Spinal cord (tissue), 9 donors: ENCODE measurements at regions not wholly inside any gene's neighbourhood (a gene's known extent, or its start where the extent isn't known, plus 50 kb on each side); places are given as distances from the start of the nearest gene placed in this dataset.
A peak's percentile ranks its signal among the peaks of the same experiment; 100 is the strongest.

Experiments
- DNase-seq, 6 donors: peaks; one replicate each; pipeline versions ENCODE4 v3.0.0 to v3.0.0-alpha.2; 2013 to 2015; ENCODE audit warnings: low spot score in 6 of 6, low read depth in 4 of 6
- H3K27ac ChIP-seq: one replicate; pipeline ENCODE4 v1.5.1; 2013; ENCODE audit warnings: low read depth, low read length, control low read depth
- H3K27me3 ChIP-seq: one replicate; pipeline ENCODE4 v1.6.1; 2013; ENCODE audit warnings: low read length; ENCODE audit not compliant: control insufficient read depth, insufficient read depth
- H3K36me3 ChIP-seq: one replicate; pipeline ENCODE4 v1.6.1; 2013; ENCODE audit warnings: low read length; ENCODE audit not compliant: control insufficient read depth, insufficient read depth
- H3K4me1 ChIP-seq: one replicate; pipeline ENCODE4 v1.6.1; 2013; ENCODE audit warnings: low read length; ENCODE audit not compliant: control insufficient read depth, insufficient read depth
- H3K4me3 ChIP-seq: one replicate; pipeline ENCODE4 v1.5.1; 2013; ENCODE audit warnings: low read depth, low read length, control low read depth
- H3K9me3 ChIP-seq: one replicate; pipeline ENCODE4 v1.6.1; 2013; ENCODE audit warnings: low read length; ENCODE audit not compliant: control insufficient read depth, insufficient read depth
- WGBS: methylation state at CpG from one replicate; pipeline ENCODE4 v1.1.5; 2013; ENCODE audit warnings: missing lambda C conversion rate; ENCODE audit not compliant: insufficient coverage; 5-methylcytosine and 5-hydroxymethylcytosine counted together
- donor health status: healthy.

- Histone ChIP-seq H3K27me3 (no peaks in the 10 kb centered on the region), H3K27ac (no peak overlapping the region), H3K4me3 (no peak overlapping the region), H3K36me3 (no peaks in the 10 kb centered on the region), H3K9me3 (no peaks in the 10 kb centered on the region), H3K4me1 (peaks cover 10% of the 10 kb centered on the region)
- WGBS: no CpG with 5 or more reads among the region's 2 CpGs
- peak in 1 of 6 donors; percentile 79 for DNase-seq
Observed at GRCh38 chr9:85260275-85260845, 481.4 kb downstream of the AGTPBP1 start.

GRCh38 chr9:85258823-85259370 lies 482.9 kb downstream of the AGTPBP1 start:
- 27% methylated on average over 8 of the region's 10 CpGs for WGBS
- no peak overlapping the region for H3K4me3 ChIP-seq
- no peaks in the 10 kb centered on the region for H3K9me3 ChIP-seq
- no peaks in the 10 kb centered on the region for H3K27me3 ChIP-seq
- DNase-seq: peak in 5 of 6 donors; percentile 64 to 96 (median 72)
- H3K4me1 ChIP-seq: peaks cover 10% of the 10 kb centered on the region
- no peaks in the 10 kb centered on the region for H3K36me3 ChIP-seq
- H3K27ac ChIP-seq: no peak overlapping the region

- 94% methylated on average over 5 of the region's 7 CpGs for WGBS
- no peak overlapping the region for H3K4me3 ChIP-seq
- H3K27ac ChIP-seq: no peak overlapping the region
- no peaks in the 10 kb centered on the region for H3K27me3 ChIP-seq
- H3K4me1 ChIP-seq: peaks cover 10% of the 10 kb centered on the region
- H3K36me3 ChIP-seq: no peaks in the 10 kb centered on the region
- no peak for DNase-seq
- H3K9me3 ChIP-seq: no peaks in the 10 kb centered on the region
Observed at GRCh38 chr9:85258236-85258635, 483.5 kb downstream of the AGTPBP1 start.

DNA sequence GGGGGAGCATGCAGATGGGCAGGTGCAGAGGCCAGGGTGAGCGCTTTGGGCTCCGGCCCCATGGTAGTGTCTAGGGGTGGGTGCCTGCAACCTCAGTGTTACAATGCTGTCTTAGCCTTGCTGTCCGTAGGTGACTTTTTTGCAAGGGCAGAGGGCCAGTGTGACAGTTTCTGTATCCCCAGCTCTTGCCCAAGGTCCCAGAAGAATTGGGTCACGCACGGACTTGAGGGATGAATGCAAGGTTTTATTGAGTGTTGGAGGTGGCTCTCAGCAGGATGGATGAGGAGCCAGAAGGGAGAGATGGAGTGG lies 492.5 kb downstream of the AGTPBP1 start:
- Histone ChIP-seq H3K4me1 (peaks cover 3% of the 10 kb centered on the region), H3K27me3 (no peaks in the 10 kb centered on the region), H3K36me3 (no peaks in the 10 kb centered on the region), H3K27ac (peak overlapping the region; percentile 64), H3K4me3 (no peak overlapping the region), H3K9me3 (no peaks in the 10 kb centered on the region)
- DNase-seq: no peak
- 89% methylated on average over 5 of the region's 5 CpGs for WGBS

- peak overlapping the region; percentile 64 for H3K27ac ChIP-seq
- H3K27me3 ChIP-seq: no peaks in the 10 kb centered on the region
- no peaks in the 10 kb centered on the region for H3K36me3 ChIP-seq
- H3K4me3 ChIP-seq: no peak overlapping the region
- H3K4me1 ChIP-seq: peaks cover 3% of the 10 kb centered on the region
- DNase-seq: no peak
- 85% methylated on average over 1 of the region's 2 CpGs for WGBS
- no peaks in the 10 kb centered on the region for H3K9me3 ChIP-seq
Observed at GRCh38 chr9:85248514-85249312, 493.0 kb downstream of the AGTPBP1 start.

DNA sequence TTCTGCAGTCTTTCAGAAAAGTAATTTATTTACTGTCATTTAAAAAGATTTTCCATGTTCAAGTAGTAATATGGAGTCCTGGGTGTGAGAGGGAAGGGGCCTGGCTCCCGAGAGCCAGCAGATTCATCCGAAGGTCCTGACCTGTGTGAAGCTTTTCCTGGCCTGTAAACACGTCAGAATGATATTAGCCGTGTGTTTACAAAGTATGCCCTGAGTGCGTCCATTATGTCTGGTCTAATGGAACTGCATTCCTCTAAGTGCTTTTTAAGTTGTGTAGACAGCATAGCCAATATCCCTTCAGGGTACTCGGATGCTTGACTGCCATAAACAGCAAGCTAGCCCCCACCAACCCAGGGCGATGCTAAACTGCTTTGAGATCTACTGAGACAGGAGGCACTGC lies 495.2 kb downstream of the AGTPBP1 start:
- Histone ChIP-seq H3K4me3 (no peak overlapping the region), H3K27ac (no peak overlapping the region), H3K9me3 (no peaks in the 10 kb centered on the region), H3K36me3 (no peaks in the 10 kb centered on the region), H3K4me1 (peaks cover 3% of the 10 kb centered on the region), H3K27me3 (no peaks in the 10 kb centered on the region)
- 78% methylated on average over 3 of the region's 7 CpGs for WGBS
- no peak for DNase-seq

- WGBS: no CpG with 5 or more reads among the region's 5 CpGs
- peaks cover 2% of the 10 kb centered on the region for H3K9me3 ChIP-seq
- no peak for DNase-seq
- peaks cover 3% of the 10 kb centered on the region for H3K4me1 ChIP-seq
- H3K36me3 ChIP-seq: no peaks in the 10 kb centered on the region
- no peak overlapping the region for H3K4me3 ChIP-seq
- no peaks in the 10 kb centered on the region for H3K27me3 ChIP-seq
- H3K27ac ChIP-seq: no peak overlapping the region
Observed at GRCh38 chr9:85244856-85245255, 496.9 kb downstream of the AGTPBP1 start.

DNA sequence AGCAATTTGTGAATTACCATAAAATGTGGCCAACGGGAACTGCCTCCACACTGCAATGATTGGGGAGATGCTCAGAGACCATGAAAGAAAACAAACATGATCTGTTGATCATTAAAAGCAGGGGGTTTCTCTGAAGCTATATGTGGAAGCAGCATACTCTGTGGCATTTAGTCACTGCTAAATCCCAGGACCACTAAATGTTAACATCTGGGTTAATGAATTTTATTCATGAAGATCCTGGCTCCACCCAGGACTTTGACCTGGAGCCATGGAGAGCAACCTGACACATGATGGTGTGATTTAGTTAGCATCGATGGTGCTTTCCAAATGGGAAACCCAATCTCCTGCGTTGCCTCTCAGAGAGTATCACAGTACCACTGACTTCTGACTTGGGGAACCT lies 497.8 kb downstream of the AGTPBP1 start:
- 95% methylated on average over 3 of the region's 3 CpGs for WGBS
- no peak for DNase-seq
- H3K9me3 ChIP-seq: peaks cover 7% of the 10 kb centered on the region
- H3K4me3 ChIP-seq: no peak overlapping the region
- no peaks in the 10 kb centered on the region for H3K4me1 ChIP-seq
- H3K27ac ChIP-seq: no peak overlapping the region
- no peaks in the 10 kb centered on the region for H3K36me3 ChIP-seq
- H3K27me3 ChIP-seq: no peaks in the 10 kb centered on the region

- Histone ChIP-seq H3K36me3 (no peaks in the 10 kb centered on the region), H3K4me1 (no peaks in the 10 kb centered on the region), H3K27me3 (no peaks in the 10 kb centered on the region), H3K9me3 (peaks cover 8% of the 10 kb centered on the region), H3K27ac (peak overlapping the region; percentile 25), H3K4me3 (no peak overlapping the region)
- DNase-seq: peak in 1 of 6 donors; percentile 41
- no CpG with 5 or more reads among the region's 1 CpG for WGBS
Observed at GRCh38 chr9:85237478-85237877, 504.3 kb downstream of the AGTPBP1 start.

- no peak overlapping the region for H3K27ac ChIP-seq
- no peak for DNase-seq
- no peak overlapping the region for H3K4me3 ChIP-seq
- H3K27me3 ChIP-seq: no peaks in the 10 kb centered on the region
- H3K9me3 ChIP-seq: no peaks in the 10 kb centered on the region
- no peaks in the 10 kb centered on the region for H3K4me1 ChIP-seq
- H3K36me3 ChIP-seq: no peaks in the 10 kb centered on the region
- 87% methylated on average over 4 of the region's 4 CpGs for WGBS
Observed at GRCh38 chr9:85230081-85230480, 511.7 kb downstream of the AGTPBP1 start.
